OCI-LY7 (cell line): ENCODE measurements at regions not wholly inside any gene's neighbourhood (a gene's known extent, or its start where the extent isn't known, plus 50 kb on each side); places are given as distances from the start of the nearest gene placed in this dataset.

Experiments used
- BruUV-seq: library from RNA; stranded (reverse); fragments of 400-500 nt; replicated peaks from 2 replicates; lab custom pipeline; 2021; lab: Mats Ljungman, UMichigan
- CTCF ChIA-PET: fragments of 300-600 bp; sonication (Branson Sonifier 250); formaldehyde crosslinking; loops from one replicate; lab custom pipeline; 2022; ENCODE audit warnings: antibody characterized with exemption; ENCODE audit not compliant: unreplicated experiment; lab: Charles Lee
- POLR2A ChIA-PET: fragments of 300-600 bp; sonication (Branson Sonifier 250); formaldehyde crosslinking; loops from one replicate; lab custom pipeline; 2022; ENCODE audit warnings: antibody characterized with exemption; lab: Charles Lee
- DNase-seq: peaks from one replicate; pipeline ENCODE4 v3.0.0-alpha.2; 2015; ENCODE audit warnings: low spot score
- H2AFZ ChIP-seq: fragments of 200-600 bp; sonication (generic), shearing (Covaris generic); 2 replicates; pipeline ENCODE4 v1.6.1; 2014; ENCODE audit warnings: mild to moderate bottlenecking, antibody characterized with exemption, low read length, moderate library complexity
- H3K27ac ChIP-seq: fragments of 200-600 bp; sonication (generic); 2 replicates; pipeline ENCODE4 v1.5.1; 2014; ENCODE audit warnings: mixed run types, low read depth, mild to moderate bottlenecking, moderate library complexity, low read length, inconsistent platforms; ENCODE audit not compliant: poor library complexity, severe bottlenecking
- H3K36me3 ChIP-seq: fragments of 200-600 bp; sonication (generic); 2 replicates; pipeline ENCODE4 v1.6.1; 2014; ENCODE audit warnings: mild to moderate bottlenecking, antibody characterized with exemption, low read length, moderate library complexity, mixed read lengths; ENCODE audit not compliant: insufficient read depth
- H3K4me1 ChIP-seq: fragments of 200-600 bp; sonication (generic); 2 replicates; pipeline ENCODE4 v1.5.1; 2014; ENCODE audit warnings: mild to moderate bottlenecking, low read length; ENCODE audit not compliant: insufficient read depth, poor library complexity, severe bottlenecking
- H3K4me2 ChIP-seq: fragments of 200-600 bp; sonication (generic); 2 replicates; pipeline ENCODE4 v1.6.1; 2014; ENCODE audit warnings: mild to moderate bottlenecking, low read length
- H3K4me3 ChIP-seq: fragments of 200-600 bp; sonication (generic); 2 replicates; pipeline ENCODE4 v1.5.1; 2014; ENCODE audit warnings: mild to moderate bottlenecking, low read depth, low read length; ENCODE audit not compliant: poor library complexity, severe bottlenecking
- H3K79me2 ChIP-seq: fragments of 200-600 bp; sonication (generic); 2 replicates; pipeline ENCODE4 v1.6.1; 2016; ENCODE audit warnings: low read depth, mild to moderate bottlenecking, low read length, moderate library complexity, mixed read lengths; ENCODE audit not compliant: insufficient read depth
- H3K9me2 ChIP-seq: fragments of 200-600 bp; sonication (generic); 2 replicates; pipeline ENCODE4 v1.6.1; 2016; ENCODE audit warnings: mild to moderate bottlenecking, low read length, mixed read lengths; ENCODE audit not compliant: insufficient read depth
- H3K9me3 ChIP-seq: fragments of 200-600 bp; sonication (generic); 2 replicates; pipeline ENCODE4 v1.6.1; 2014; ENCODE audit warnings: mild to moderate bottlenecking, mixed run types, low read length, mixed read lengths
- H4K20me1 ChIP-seq: fragments of 200-600 bp; sonication (generic); 2 replicates; pipeline ENCODE4 v1.6.1; 2014; ENCODE audit warnings: mild to moderate bottlenecking, antibody characterized with exemption, low read length, moderate library complexity, mixed read lengths; ENCODE audit not compliant: insufficient read depth
- EZH2phosphoT487 ChIP-seq: fragments of 200-600 bp; sonication (generic); IDR thresholded peaks from 2 replicates; pipeline ENCODE4 v1.6.1; 2018; ENCODE audit warnings: low read depth, borderline replicate concordance, mild to moderate bottlenecking, mixed run types, antibody characterized with exemption, low read length, moderate library complexity, mixed read lengths
- intact Hi-C: fragments of 100-400 bp; cut with micrococcal nuclease; formaldehyde crosslinking; loops from one replicate; pipeline ENCODE4 v1.10.0; 2022; ENCODE audit not compliant: unreplicated experiment
- TF ChIP-seq, protein P1 (sequence below): fragments of 200-600 bp; sonication (generic); conservative IDR thresholded peaks from 2 replicates; pipeline ENCODE4 v1.5.1; 2014; ENCODE audit warnings: mild to moderate bottlenecking, antibody characterized with exemption, low read length, moderate library complexity, mixed read lengths

- Histone ChIP-seq H3K4me1 (no peaks in the 10 kb centered on the region), H3K27ac (no peak overlapping the region), H3K79me2 (no peaks in the 10 kb centered on the region), H3K9me2 (no peaks in the 10 kb centered on the region), H3K9me3 (no peaks in the 10 kb centered on the region), H3K4me3 (no peak overlapping the region), H3K4me2 (no peak overlapping the region), H3K36me3 (no peaks in the 10 kb centered on the region), H4K20me1 (no peaks in the 10 kb centered on the region), H2AFZ (no peak overlapping the region)
- no peak for DNase-seq
- no TSS peak for BruUV-seq
- intact Hi-C loops, result no loop called here
- ChIA-PET CTCF (no interaction called here), POLR2A (no interaction called here)
- no peak for TF ChIP-seq EZH2phosphoT487
- TF ChIP-seq, protein P1, sequence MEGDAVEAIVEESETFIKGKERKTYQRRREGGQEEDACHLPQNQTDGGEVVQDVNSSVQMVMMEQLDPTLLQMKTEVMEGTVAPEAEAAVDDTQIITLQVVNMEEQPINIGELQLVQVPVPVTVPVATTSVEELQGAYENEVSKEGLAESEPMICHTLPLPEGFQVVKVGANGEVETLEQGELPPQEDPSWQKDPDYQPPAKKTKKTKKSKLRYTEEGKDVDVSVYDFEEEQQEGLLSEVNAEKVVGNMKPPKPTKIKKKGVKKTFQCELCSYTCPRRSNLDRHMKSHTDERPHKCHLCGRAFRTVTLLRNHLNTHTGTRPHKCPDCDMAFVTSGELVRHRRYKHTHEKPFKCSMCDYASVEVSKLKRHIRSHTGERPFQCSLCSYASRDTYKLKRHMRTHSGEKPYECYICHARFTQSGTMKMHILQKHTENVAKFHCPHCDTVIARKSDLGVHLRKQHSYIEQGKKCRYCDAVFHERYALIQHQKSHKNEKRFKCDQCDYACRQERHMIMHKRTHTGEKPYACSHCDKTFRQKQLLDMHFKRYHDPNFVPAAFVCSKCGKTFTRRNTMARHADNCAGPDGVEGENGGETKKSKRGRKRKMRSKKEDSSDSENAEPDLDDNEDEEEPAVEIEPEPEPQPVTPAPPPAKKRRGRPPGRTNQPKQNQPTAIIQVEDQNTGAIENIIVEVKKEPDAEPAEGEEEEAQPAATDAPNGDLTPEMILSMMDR, result no peak
Observed at GRCh38 chr1:17925290-17926237, 170.4 kb downstream of the ACTL8 start.

GRCh38 chr1:17926906-17927305 lies 171.8 kb downstream of the ACTL8 start:
- Histone ChIP-seq H2AFZ (no peak overlapping the region), H3K4me3 (no peak overlapping the region), H3K4me2 (no peak overlapping the region), H3K9me3 (no peaks in the 10 kb centered on the region), H3K27ac (no peak overlapping the region), H3K79me2 (no peaks in the 10 kb centered on the region), H4K20me1 (no peaks in the 10 kb centered on the region), H3K9me2 (no peaks in the 10 kb centered on the region), H3K36me3 (no peaks in the 10 kb centered on the region), H3K4me1 (no peaks in the 10 kb centered on the region)
- CTCF ChIA-PET, result no interaction called here
- POLR2A ChIA-PET, result no interaction called here
- intact Hi-C loops, result no loop called here
- TF ChIP-seq EZH2phosphoT487, result no peak
- TF ChIP-seq, protein P1, result no peak
- no TSS peak for BruUV-seq
- DNase-seq, result no peak

GRCh38 chr1:17927952-17928351 lies 172.8 kb downstream of the ACTL8 start:
- ChIA-PET CTCF (no interaction called here), POLR2A (no interaction called here)
- H3K4me1 ChIP-seq, result no peaks in the 10 kb centered on the region
- no peak for DNase-seq
- TF ChIP-seq, protein P1, result no peak
- TF ChIP-seq EZH2phosphoT487, result no peak
- no peak overlapping the region for H3K4me2 ChIP-seq
- no peaks in the 10 kb centered on the region for H3K79me2 ChIP-seq
- H3K36me3 ChIP-seq, result no peaks in the 10 kb centered on the region
- no peak overlapping the region for H3K27ac ChIP-seq
- no peaks in the 10 kb centered on the region for H3K9me3 ChIP-seq
- no peak overlapping the region for H3K4me3 ChIP-seq
- H3K9me2 ChIP-seq, result no peaks in the 10 kb centered on the region
- no TSS peak for BruUV-seq
- intact Hi-C loops, result no loop called here
- H2AFZ ChIP-seq, result no peak overlapping the region
- no peaks in the 10 kb centered on the region for H4K20me1 ChIP-seq
